HG02763 (cell line): ENCODE measurements at regions not wholly inside any gene's neighbourhood (a gene's known extent, or its start where the extent isn't known, plus 50 kb on each side); places are given as distances from the start of the nearest gene placed in this dataset.

Source experiments
- ATAC-seq: cut with Tn5 transposase; IDR thresholded peaks from one replicate; pipeline ENCODE4 v1.9.1; 2021; ENCODE audit warnings: mild to moderate bottlenecking, moderate library complexity; ENCODE audit not compliant: unreplicated experiment

GRCh38 chr1:224486801-224487583, 52.4 kb upstream of the WDR26 start:
- no peak for ATAC-seq

- ATAC-seq: no peak
Observed at GRCh38 chr1:224488806-224489499, 54.4 kb upstream of the WDR26 start.

GRCh38 chr1:224489534-224490365, 55.2 kb upstream of the WDR26 start:
- ATAC-seq: no peak

- no peak for ATAC-seq
Observed at GRCh38 chr1:224490549-224491537, 56.2 kb upstream of the WDR26 start.

GRCh38 chr1:224492015-224492414, 57.4 kb upstream of the WDR26 start:
- no peak for ATAC-seq

GRCh38 chr1:224492632-224493031, 58.0 kb upstream of the WDR26 start:
- no peak for ATAC-seq

- ATAC-seq: no peak
Observed at GRCh38 chr1:224493269-224493668, 58.7 kb upstream of the WDR26 start.

- ATAC-seq: no peak
Observed at GRCh38 chr1:224494343-224494742, 59.7 kb upstream of the WDR26 start.

- ATAC-seq: no peak
Observed at GRCh38 chr1:224495866-224496265, 61.3 kb upstream of the WDR26 start.

GRCh38 chr1:224496826-224497225, 62.2 kb upstream of the WDR26 start:
- no peak for ATAC-seq

- peak; percentile 93 for ATAC-seq
Observed at GRCh38 chr1:224497714-224498573, 63.3 kb upstream of the WDR26 start.

- no peak for ATAC-seq
Observed at GRCh38 chr1:224498574-224499170, 64.1 kb upstream of the WDR26 start.

- no peak for ATAC-seq
Observed at GRCh38 chr1:224499204-224499603, 64.6 kb upstream of the WDR26 start.

GRCh38 chr1:224500796-224501195, 66.2 kb upstream of the WDR26 start:
- no peak for ATAC-seq

GRCh38 chr1:224501836-224502235, 67.2 kb upstream of the WDR26 start:
- ATAC-seq: no peak

- ATAC-seq: no peak
Observed at GRCh38 chr1:224502459-224503160, 68.0 kb upstream of the WDR26 start.

GRCh38 chr1:224503161-224504118, 68.8 kb upstream of the WDR26 start:
- peak; percentile 91 for ATAC-seq
